B cell (primary cell): ENCODE measurements at regions not wholly inside any gene's neighbourhood (a gene's known extent, or its start where the extent isn't known, plus 50 kb on each side); places are given as distances from the start of the nearest gene placed in this dataset.

Experiments
- ATAC-seq: fragments of 200-7000 bp; cut with Tn5 transposase; one replicate; pipeline ENCODE4 v1.10.0; 2021; ENCODE audit warnings: low read depth, mild to moderate bottlenecking, moderate number of reproducible peaks, moderate library complexity
- CTCF ChIA-PET: fragments of 350-600 bp; sonication (Branson Sonifier 250); formaldehyde crosslinking; loops from one replicate; lab custom pipeline; 2021; ENCODE audit warnings: antibody characterized with exemption, inconsistent platforms; lab: Charles Lee
- POLR2A ChIA-PET: fragments of 350-600 bp; sonication (Branson Sonifier 250); formaldehyde crosslinking; loops from one replicate; lab custom pipeline; 2021; ENCODE audit warnings: antibody characterized with exemption; lab: Charles Lee
- DNase-seq: peaks from one replicate; pipeline ENCODE4 v3.0.0; 2013
- H2AFZ ChIP-seq: 2 replicates; pipeline ENCODE4 v1.6.1; 2012; ENCODE audit warnings: mild to moderate bottlenecking, low read depth, low read length; ENCODE audit not compliant: insufficient read depth, poor library complexity, severe bottlenecking
- H3K27ac ChIP-seq, 2 donors: 1 replicate in 1 of 2; 2 replicates in 1 of 2; pipeline ENCODE4 v1.5.1; 2012 to 2013; ENCODE audit warnings: low read length in 2 of 2, mild to moderate bottlenecking in 2 of 2, moderate library complexity in 1 of 2
- H3K27me3 ChIP-seq, 4 experiments: fragments of 200-600 bp in 1 of 4; sonication (generic) in 1 of 4; replicated peaks in 1 of 4; 1 replicate in 2 of 4; 2 replicates in 2 of 4; pipeline versions ENCODE4 v1.6.1 to v1.7.0; 2013 to 2016; ENCODE audit warnings: low read length in 3 of 4, mild to moderate bottlenecking in 2 of 4, mixed read lengths in 1 of 4, moderate library complexity in 1 of 4; ENCODE audit not compliant: insufficient read depth in 4 of 4, control insufficient read depth in 3 of 4; ENCODE audit errors: control extremely low read depth in 1 of 4
- H3K36me3 ChIP-seq, 2 experiments: replicated peaks in 1 of 2; 1 replicate in 1 of 2; 2 replicates in 1 of 2; pipeline versions ENCODE4 v1.6.1 to v1.7.1; 2013; ENCODE audit warnings: low read length in 1 of 2; ENCODE audit not compliant: insufficient read depth in 2 of 2, control insufficient read depth in 1 of 2; ENCODE audit errors: control extremely low read depth in 1 of 2, extremely low read depth in 1 of 2
- H3K4me1 ChIP-seq, 2 donors: fragments of 200-600 bp in 1 of 2; sonication (generic) in 1 of 2; 1 replicate in 1 of 2; 2 replicates in 1 of 2; pipeline versions ENCODE4 v1.5.1 to v1.6.1; 2013 to 2017; ENCODE audit warnings: low read length in 2 of 2; ENCODE audit not compliant: control insufficient read depth in 2 of 2, insufficient read depth in 2 of 2
- H3K4me2 ChIP-seq: replicated peaks from 2 replicates; pipeline ENCODE3; 2012; ENCODE audit warnings: mild to moderate bottlenecking, low read depth, low read length; ENCODE audit not compliant: poor library complexity, severe bottlenecking
- H3K4me3 ChIP-seq, 5 experiments: fragments of 200-600 bp in 1 of 5; sonication (generic) in 1 of 5; 1 replicate in 3 of 5; 2 replicates in 2 of 5; pipeline versions ENCODE4 v1.5.1 to v1.7.0; 2011 to 2016; ENCODE audit warnings: low read length in 4 of 5, mild to moderate bottlenecking in 4 of 5, low read depth in 2 of 5, control low read depth in 1 of 5, moderate library complexity in 1 of 5; ENCODE audit not compliant: insufficient read depth in 1 of 5; ENCODE audit errors: control extremely low read depth in 1 of 5, extremely low read depth in 1 of 5
- H3K79me2 ChIP-seq: fragments of 200-600 bp; sonication (generic); one replicate; pipeline ENCODE4 v1.6.0; 2016; ENCODE audit warnings: low read length; ENCODE audit not compliant: control insufficient read depth, insufficient read depth
- H3K9ac ChIP-seq: fragments of 200-600 bp; sonication (generic); 2 replicates; pipeline ENCODE4 v1.6.1; 2017; ENCODE audit warnings: mild to moderate bottlenecking, low read length, moderate library complexity
- H3K9me3 ChIP-seq, 3 donors: one replicate each; pipeline versions ENCODE4 v1.6.1 to v1.7.1; 2013; ENCODE audit warnings: low read length in 2 of 3; ENCODE audit not compliant: control insufficient read depth in 2 of 3, insufficient read depth in 1 of 3; ENCODE audit errors: control extremely low read depth in 1 of 3
- H4K20me1 ChIP-seq: 2 replicates; pipeline ENCODE4 v1.6.0; 2012; ENCODE audit warnings: mild to moderate bottlenecking, low read length; ENCODE audit not compliant: insufficient read depth, control insufficient read depth, poor library complexity, severe bottlenecking
- H3K27ac Mint-ChIP-seq: one replicate; pipeline ENCODE4 v1.8.0; 2021; ENCODE audit warnings: mixed read lengths
- H3K27me3 Mint-ChIP-seq: one replicate; pipeline ENCODE4 v1.8.0; 2021; ENCODE audit warnings: mixed read lengths
- H3K4me1 Mint-ChIP-seq: one replicate; pipeline ENCODE4 v1.8.0; 2021; ENCODE audit warnings: mixed read lengths
- H3K4me3 Mint-ChIP-seq: one replicate; pipeline ENCODE4 v1.8.0; 2021; ENCODE audit warnings: mixed read lengths
- H3K9me3 Mint-ChIP-seq: one replicate; pipeline ENCODE4 v1.8.0; 2022; ENCODE audit warnings: mixed read lengths; ENCODE audit not compliant: insufficient read depth
- CTCF ChIP-seq: fragments of 200-600 bp; IDR thresholded peaks from one replicate; pipeline ENCODE4 v1.8.0; 2022; ENCODE audit warnings: antibody characterized with exemption, mild to moderate bottlenecking
- EZH2 ChIP-seq: IDR thresholded peaks from 2 replicates; pipeline ENCODE4 v1.6.1; 2012; ENCODE audit warnings: borderline replicate concordance, low read depth, mild to moderate bottlenecking, moderate library complexity, low read length; ENCODE audit not compliant: insufficient read depth, poor library complexity, severe bottlenecking
- whole genome bisulfite sequencing: methylation state at CpG from one replicate; pipeline ENCODE4 v1.1.5; 2013; ENCODE audit warnings: missing lambda C conversion rate; ENCODE audit not compliant: insufficient coverage; 5-methylcytosine and 5-hydroxymethylcytosine counted together
- intact Hi-C: fragments of 100-400 bp; cut with micrococcal nuclease; formaldehyde crosslinking; loops from one replicate; pipeline ENCODE4 v1.10.0; 2022

- Histone ChIP-seq H4K20me1 (no peaks in the 10 kb centered on the region), H3K79me2 (no peaks in the 10 kb centered on the region), H3K4me1 (no peaks in the 10 kb centered on the region), H3K9ac (no peak overlapping the region), H3K27me3 (no peaks in the 10 kb centered on the region), H3K4me3 (no peak overlapping the region), H2AFZ (no peak overlapping the region), H3K9me3 (peaks cover 0 to 12% (median 2%) of the 10 kb centered on the region in 3 donors), H3K4me2 (no peak overlapping the region), H3K27ac (no peak overlapping the region), H3K36me3 (no peaks in the 10 kb centered on the region)
- CTCF ChIA-PET: no interaction called here
- Mint-ChIP-seq H3K4me3 (no peak overlapping the region), H3K27ac (no peak overlapping the region), H3K9me3 (peaks cover 8% of the 10 kb centered on the region), H3K27me3 (no peaks in the 10 kb centered on the region), H3K4me1 (no peaks in the 10 kb centered on the region)
- DNase-seq: no peak
- intact Hi-C loops: loop anchor here (10.0 kb wide), 1 partner anchor 53 kb away; no protein-coding TSS in a partner anchor
- POLR2A ChIA-PET: no interaction called here
- no peak for ATAC-seq
- TF ChIP-seq EZH2 (no peak), CTCF (no peak)
- 88% methylated on average over 4 of the region's 4 CpGs for WGBS
These were observed 1168.2 kb upstream of the C9orf72 start for GRCh38 chr9:28741459-28741858.

GRCh38 chr9:28747351-28747985 lies 1174.2 kb upstream of the C9orf72 start:
- H3K9ac ChIP-seq: no peak overlapping the region
- Mint-ChIP-seq H3K4me1 (no peaks in the 10 kb centered on the region), H3K27me3 (no peaks in the 10 kb centered on the region), H3K9me3 (peaks cover 11% of the 10 kb centered on the region), H3K27ac (no peak overlapping the region), H3K4me3 (no peak overlapping the region)
- no peak overlapping the region for H3K27ac ChIP-seq
- H3K4me2 ChIP-seq: no peak overlapping the region
- 87% methylated on average over 6 of the region's 10 CpGs for WGBS
- ATAC-seq (no peak), DNase-seq (no peak)
- no peaks in the 10 kb centered on the region for H3K79me2 ChIP-seq
- ChIA-PET POLR2A (no interaction called here), CTCF (interaction anchor here (0.7 kb wide), 1 partner anchor 14 kb away, joined by 3 read pairs; no protein-coding TSS in a partner anchor)
- H3K27me3 ChIP-seq: no peaks in the 10 kb centered on the region
- H3K4me3 ChIP-seq: no peak overlapping the region
- H3K4me1 ChIP-seq: no peaks in the 10 kb centered on the region
- no peak overlapping the region for H2AFZ ChIP-seq
- no peaks in the 10 kb centered on the region for H3K36me3 ChIP-seq
- no peaks in the 10 kb centered on the region for H4K20me1 ChIP-seq
- TF ChIP-seq EZH2 (no peak), CTCF (no peak)
- H3K9me3 ChIP-seq: peaks cover 0 to 2% (median 0%) of the 10 kb centered on the region in 3 donors
- intact Hi-C loops: loop anchor here (10.0 kb wide), 1 partner anchor 47 kb away; no protein-coding TSS in a partner anchor
